GM23338 (cell line): ENCODE measurements at regions not wholly inside any gene's neighbourhood (a gene's known extent, or its start where the extent isn't known, plus 50 kb on each side); places are given as distances from the start of the nearest gene placed in this dataset.

Experiments
- ATAC-seq: fragments of 200-7000 bp; cut with Tn5 transposase; 3 replicates; pipeline ENCODE4 v1.9.1; 2020
- DNase-seq: peaks from one replicate; pipeline ENCODE4 v3.0.0-alpha.2; 2015; ENCODE audit warnings: low spot score
- H2AFZ ChIP-seq: fragments of 200-600 bp; sonication (generic); 2 replicates; pipeline ENCODE4 v1.8.0; 2016; ENCODE audit warnings: antibody characterized with exemption, mild to moderate bottlenecking, moderate library complexity
- H3F3A ChIP-seq: fragments of 200-600 bp; sonication (generic); replicated peaks from 2 replicates; pipeline ENCODE4 v1.8.0; 2017; ENCODE audit warnings: antibody characterized with exemption, mixed run types, low read depth
- H3K27ac ChIP-seq: fragments of 200-600 bp; sonication (generic); 2 replicates; pipeline ENCODE4 v1.6.1; 2016; ENCODE audit warnings: low read depth
- H3K27me3 ChIP-seq: fragments of 200-600 bp; sonication (generic); 2 replicates; pipeline ENCODE4 v1.8.0; 2016; ENCODE audit warnings: mild to moderate bottlenecking, mixed run types, moderate library complexity; ENCODE audit not compliant: insufficient read depth
- H3K36me3 ChIP-seq: fragments of 200-600 bp; sonication (generic); 2 replicates; pipeline ENCODE4 v1.8.0; 2016; ENCODE audit warnings: mild to moderate bottlenecking; ENCODE audit not compliant: insufficient read depth
- H3K4me1 ChIP-seq: fragments of 200-600 bp; sonication (generic); 2 replicates; pipeline ENCODE4 v1.8.0; 2016; ENCODE audit warnings: mild to moderate bottlenecking, moderate library complexity; ENCODE audit not compliant: insufficient read depth
- H3K4me2 ChIP-seq: fragments of 200-600 bp; sonication (generic); 2 replicates; pipeline ENCODE4 v1.7.1; 2017; ENCODE audit warnings: mixed run types
- H3K4me3 ChIP-seq: fragments of 200-600 bp; sonication (generic); 2 replicates; pipeline ENCODE4 v1.6.1; 2016; ENCODE audit warnings: mixed run types
- H3K79me2 ChIP-seq: fragments of 200-600 bp; sonication (generic); replicated peaks from 2 replicates; pipeline ENCODE4 v1.8.0; 2017; ENCODE audit warnings: mild to moderate bottlenecking; ENCODE audit not compliant: insufficient read depth
- H3K9me2 ChIP-seq: fragments of 200-600 bp; sonication (generic); 2 replicates; pipeline ENCODE4 v1.8.0; 2017; ENCODE audit not compliant: insufficient read depth
- H4K20me1 ChIP-seq: fragments of 200-600 bp; sonication (generic); replicated peaks from 2 replicates; pipeline ENCODE4 v1.8.0; 2017; ENCODE audit warnings: mild to moderate bottlenecking; ENCODE audit not compliant: insufficient read depth
- H3K27ac Mint-ChIP-seq: 2 replicates; pipeline ENCODE4 v1.8.0; 2020; ENCODE audit warnings: inconsistent platforms, mild to moderate bottlenecking, moderate library complexity, mixed read lengths
- H3K27me3 Mint-ChIP-seq: 3 replicates; pipeline ENCODE4 v1.8.0; 2022; ENCODE audit warnings: low read depth, mild to moderate bottlenecking, moderate library complexity, mixed read lengths, inconsistent platforms; ENCODE audit not compliant: insufficient read depth, poor library complexity
- H3K36me3 Mint-ChIP-seq: 3 replicates; pipeline ENCODE4 v1.8.0; 2021; ENCODE audit warnings: low read depth, mild to moderate bottlenecking, inconsistent platforms, moderate library complexity, mixed read lengths
- H3K4me1 Mint-ChIP-seq: 3 replicates; pipeline ENCODE4 v1.8.0; 2020; ENCODE audit warnings: mild to moderate bottlenecking, inconsistent platforms, mixed read lengths
- H3K4me3 Mint-ChIP-seq: 3 replicates; pipeline ENCODE4 v1.8.0; 2021; ENCODE audit warnings: moderate library complexity, mild to moderate bottlenecking, inconsistent platforms, mixed read lengths
- H3K9me3 Mint-ChIP-seq: 3 replicates; pipeline ENCODE4 v1.8.0; 2020; ENCODE audit warnings: moderate library complexity, mild to moderate bottlenecking, inconsistent platforms, mixed read lengths
- CREB1 ChIP-seq: fragments of 250-450 bp; sonication (Bioruptor Pico); IDR thresholded peaks from 2 replicates; pipeline ENCODE4 v1.5.0; 2020; ENCODE audit warnings: low read depth, mild to moderate bottlenecking, moderate library complexity
- CTCF ChIP-seq, 2 experiments: fragments of 200-600 bp in 1 of 2; sonication (generic) in 1 of 2; conservative IDR thresholded peaks; 2 replicates each; pipeline versions ENCODE4 v1.5.1 to v1.6.1; 2016 to 2017; ENCODE audit warnings: antibody characterized with exemption in 2 of 2, low read depth in 2 of 2, mild to moderate bottlenecking in 2 of 2, moderate library complexity in 1 of 2
- ETS1 ChIP-seq: IDR thresholded peaks from 2 replicates; pipeline ENCODE4 v1.6.1; 2016; ENCODE audit warnings: antibody characterized with exemption
- EZH2 ChIP-seq: fragments of 200-600 bp; sonication (generic); IDR thresholded peaks from one replicate; pipeline ENCODE4 v1.8.0; 2017; ENCODE audit warnings: antibody characterized with exemption, mild to moderate bottlenecking, low read depth; ENCODE audit not compliant: unreplicated experiment
- EZH2phosphoT487 ChIP-seq: fragments of 200-600 bp; sonication (generic); IDR thresholded peaks from one replicate; pipeline ENCODE4 v1.8.1; 2018; ENCODE audit warnings: antibody characterized with exemption; ENCODE audit not compliant: unreplicated experiment
- JUNB ChIP-seq: IDR thresholded peaks from one replicate; pipeline ENCODE4 v1.6.1; 2016; ENCODE audit warnings: antibody characterized with exemption; ENCODE audit not compliant: unreplicated experiment
- NANOG ChIP-seq: IDR thresholded peaks from 2 replicates; pipeline ENCODE4 v1.6.1; 2016; ENCODE audit warnings: antibody characterized with exemption, borderline replicate concordance
- POLR2AphosphoS5 ChIP-seq: IDR thresholded peaks from 2 replicates; pipeline ENCODE4 v1.6.1; 2016; ENCODE audit warnings: antibody characterized with exemption, low read depth
- REST ChIP-seq: IDR thresholded peaks from one replicate; pipeline ENCODE4 v1.6.1; 2018; ENCODE audit warnings: antibody characterized with exemption; ENCODE audit not compliant: unreplicated experiment
- STAT1 ChIP-seq: IDR thresholded peaks from one replicate; pipeline ENCODE4 v1.6.1; 2016; ENCODE audit warnings: antibody characterized with exemption; ENCODE audit not compliant: unreplicated experiment
- ZNF114 ChIP-seq: fragments of 250-450 bp; sonication (Bioruptor Pico); IDR thresholded peaks from 2 replicates; pipeline ENCODE4 v1.5.0; 2020; ENCODE audit warnings: mild to moderate bottlenecking, moderate library complexity
- ZNF331 ChIP-seq: fragments of 250-450 bp; sonication (Bioruptor Pico); IDR thresholded peaks from 2 replicates; pipeline ENCODE4 v1.5.0; 2020; ENCODE audit warnings: low read depth, mild to moderate bottlenecking, moderate library complexity
- ZNF462 ChIP-seq: fragments of 250-450 bp; sonication (Bioruptor Pico); IDR thresholded peaks from 2 replicates; pipeline ENCODE4 v1.5.0; 2020; ENCODE audit warnings: mild to moderate bottlenecking, moderate library complexity

GRCh38 chr10:128549101-128549608, 422.9 kb upstream of the MKI67 start:
- peaks cover 12% of the 10 kb centered on the region; the same call in 1 of the 3 replicates for H3K36me3 Mint-ChIP-seq
- TF ChIP-seq CTCF (conservative IDR thresholded peaks at IDR 0.05; ENCODE audit: low read depth in 2 of 2) (no peak), EZH2phosphoT487 (no peak), STAT1 (no peak), NANOG (no peak), JUNB (no peak), ZNF331 (CRISPR knock-in tag) (no peak), EZH2 (no peak), ETS1 (no peak), POLR2AphosphoS5 (no peak), CREB1 (CRISPR knock-in tag) (no peak), REST (no peak), ZNF114 (CRISPR knock-in tag) (no peak), ZNF462 (CRISPR knock-in tag) (no peak)
- Histone ChIP-seq H4K20me1 (no peaks in the 10 kb centered on the region), H3F3A (no peaks in the 10 kb centered on the region), H2AFZ (no peak overlapping the region), H3K9me2 (0 out of 2 replicates have a peak, but pooled peaks cover 3% of the 10 kb centered on the region), H3K36me3 (no peaks in the 10 kb centered on the region), H3K4me2 (no peak overlapping the region), H3K27me3 (no peaks in the 10 kb centered on the region), H3K4me1 (peaks cover 12% of the 10 kb centered on the region), H3K79me2 (no peaks in the 10 kb centered on the region), H3K4me3 (no peak overlapping the region), H3K27ac (no peak overlapping the region)
- no peak for ATAC-seq
- no peak overlapping the region for H3K4me3 Mint-ChIP-seq
- H3K27me3 Mint-ChIP-seq, result peaks cover 2% of the 10 kb centered on the region
- H3K9me3 Mint-ChIP-seq, result peaks cover 10% of the 10 kb centered on the region; the same call in 2 of the 3 replicates
- H3K4me1 Mint-ChIP-seq, result peaks cover 15% of the 10 kb centered on the region
- DNase-seq, result no peak
- H3K27ac Mint-ChIP-seq, result no peak overlapping the region
